GM18520 (cell line): ENCODE measurements at regions not wholly inside any gene's neighbourhood (a gene's known extent, or its start where the extent isn't known, plus 50 kb on each side); places are given as distances from the start of the nearest gene placed in this dataset.
A peak's percentile ranks its signal among the peaks of the same experiment; 100 is the strongest.
"Not testable (repeated sequence)": the region's sequence is repeated elsewhere in the genome, so short reads cannot be mapped to it uniquely, and the experiment has no call there.

Source experiments
- ATAC-seq: cut with Tn5 transposase; IDR thresholded peaks from one replicate; pipeline ENCODE4 v1.9.1; 2021; ENCODE audit not compliant: unreplicated experiment

- no peak for ATAC-seq
Measured at GRCh38 chr6:10180138-10181074, 234.5 kb downstream of the TFAP2A start.

DNA sequence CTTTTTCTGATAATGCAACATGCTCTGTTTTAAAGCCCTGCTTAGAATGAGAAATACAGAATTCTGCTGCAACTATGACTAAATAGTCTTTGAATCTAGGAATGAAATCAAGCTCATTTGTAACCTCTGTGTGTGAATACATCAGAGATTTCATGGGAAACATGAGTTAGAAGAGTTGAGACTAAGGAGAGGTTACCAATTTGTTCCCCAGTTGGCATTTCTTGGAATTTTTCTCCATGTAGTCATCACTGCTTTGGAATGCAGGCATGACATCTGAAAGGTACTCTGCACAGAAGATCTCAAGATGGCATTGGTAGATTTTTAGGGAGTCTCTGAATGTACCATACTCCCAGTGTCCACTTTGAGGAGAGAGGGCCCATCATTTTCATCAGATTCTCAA is 237.2 kb downstream of the TFAP2A start:
- ATAC-seq = no peak

DNA sequence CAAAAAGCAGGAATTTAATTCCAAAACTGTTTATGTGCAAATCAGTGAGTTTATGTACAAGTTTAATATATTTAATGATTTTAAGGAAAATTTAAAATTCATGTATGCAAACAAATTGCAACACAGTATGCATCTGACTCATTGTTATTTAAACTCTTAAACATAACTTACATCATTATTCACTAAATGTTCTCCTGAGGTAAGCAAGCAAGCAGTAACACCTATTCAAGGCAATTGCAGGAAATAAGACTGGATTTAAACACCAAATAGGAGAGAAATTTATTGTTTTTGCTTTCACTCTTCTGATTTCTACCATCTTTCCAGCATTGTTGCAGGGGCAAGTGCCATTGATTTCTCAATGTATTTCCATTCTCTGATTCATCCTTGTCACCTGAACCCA is 239.5 kb downstream of the TFAP2A start:
- ATAC-seq = no peak

- no peak for ATAC-seq
Measured at GRCh38 chr6:10174761-10175160, 240.1 kb downstream of the TFAP2A start.

DNA sequence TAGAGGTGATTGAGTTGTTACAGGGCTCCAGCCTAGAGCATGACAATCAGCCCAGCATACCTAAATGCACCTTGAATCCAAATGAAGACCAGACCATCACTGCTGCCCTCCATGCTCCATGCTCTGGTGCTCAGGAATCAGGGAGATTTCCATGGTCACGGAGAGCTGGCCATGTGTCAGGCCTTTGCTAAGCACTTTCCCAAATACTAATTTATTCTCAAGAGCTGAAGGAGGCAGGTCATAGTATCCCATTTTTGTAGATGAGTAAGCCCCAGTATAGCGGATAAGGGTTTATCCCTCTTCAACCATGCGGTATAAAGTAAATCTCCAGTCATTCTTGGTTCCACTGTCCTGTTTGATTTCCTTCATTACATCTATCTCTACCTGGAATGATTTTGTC is 240.8 kb downstream of the TFAP2A start:
- ATAC-seq = no peak

DNA sequence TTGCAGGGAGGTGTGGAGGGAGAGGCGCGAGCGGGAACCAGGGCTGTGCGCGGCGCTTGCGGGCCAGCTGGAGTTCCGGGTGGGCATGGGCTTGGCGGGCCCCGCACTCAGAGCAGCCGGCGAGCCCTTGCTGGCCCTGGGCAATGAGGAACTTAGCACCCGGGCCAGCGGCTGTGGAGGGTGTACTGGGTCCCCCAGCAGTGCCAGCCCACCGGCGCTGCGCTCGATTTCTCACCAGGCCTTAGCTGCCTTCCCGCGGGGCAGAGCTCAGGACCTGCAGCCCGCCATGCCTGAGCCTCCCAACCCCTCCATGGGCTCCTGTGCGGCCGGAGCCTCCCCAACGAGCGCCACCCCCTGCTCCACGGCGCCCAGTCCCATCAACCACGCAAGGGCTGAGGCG is 243.2 kb downstream of the TFAP2A start:
- ATAC-seq = not testable (repeated sequence)

DNA sequence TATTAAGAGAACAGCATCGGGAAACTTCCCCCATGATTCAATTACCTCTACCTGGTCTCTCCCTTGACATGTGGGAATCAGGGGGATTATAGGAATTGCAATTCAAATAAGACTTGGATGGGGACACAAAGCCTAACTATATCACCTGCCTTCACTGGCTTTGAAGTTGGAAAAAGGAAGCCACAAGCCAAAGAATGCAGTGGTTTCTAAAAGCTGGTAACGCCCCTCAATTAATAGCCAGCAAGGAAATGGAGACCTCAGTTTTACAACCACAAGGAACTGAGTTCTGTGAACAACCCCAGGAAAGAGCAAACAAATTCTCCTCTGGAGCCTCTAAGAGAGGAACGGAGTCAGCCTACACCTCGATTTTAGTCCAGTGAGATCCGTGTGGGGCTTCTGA is 244.1 kb downstream of the TFAP2A start:
- no peak for ATAC-seq

GRCh38 chr6:10166031-10166430 is 248.8 kb downstream of the TFAP2A start:
- ATAC-seq = no peak

DNA sequence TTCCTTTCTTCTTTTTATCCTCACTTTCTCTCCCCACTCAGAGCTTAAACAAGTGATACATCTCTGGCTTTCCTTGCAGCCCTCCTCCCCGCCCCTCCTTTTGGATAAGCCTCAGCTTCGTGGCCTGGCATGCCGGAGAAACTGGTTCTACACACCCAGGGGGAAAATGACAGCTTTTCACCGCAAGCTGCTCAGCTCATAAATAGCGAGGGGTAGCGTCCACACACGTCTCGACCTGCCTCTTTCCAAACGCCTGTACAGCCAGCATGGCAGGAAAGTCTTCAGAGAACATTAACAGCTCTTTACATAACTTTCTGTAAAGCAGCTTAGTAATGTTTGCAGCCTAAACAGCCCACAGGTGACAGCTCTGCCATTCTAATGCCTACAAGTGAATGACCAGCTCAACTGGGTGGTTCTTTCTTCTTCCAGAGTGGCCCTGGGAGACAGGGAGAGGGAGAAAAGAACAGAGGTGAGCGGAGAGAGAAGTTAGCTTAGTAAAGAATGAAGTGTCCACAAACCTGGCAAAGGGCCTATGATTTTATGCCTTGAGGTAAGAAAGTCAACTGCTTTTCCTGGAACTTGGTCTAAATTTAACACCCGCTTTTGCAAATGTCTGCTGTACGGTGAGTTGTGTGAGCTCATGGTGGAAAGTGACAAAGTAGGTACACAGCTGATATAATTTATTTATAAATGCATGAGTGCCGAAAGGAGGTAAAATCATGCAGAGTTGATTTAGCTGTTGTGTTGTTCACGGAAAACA is 251.5 kb downstream of the TFAP2A start:
- no peak for ATAC-seq

DNA sequence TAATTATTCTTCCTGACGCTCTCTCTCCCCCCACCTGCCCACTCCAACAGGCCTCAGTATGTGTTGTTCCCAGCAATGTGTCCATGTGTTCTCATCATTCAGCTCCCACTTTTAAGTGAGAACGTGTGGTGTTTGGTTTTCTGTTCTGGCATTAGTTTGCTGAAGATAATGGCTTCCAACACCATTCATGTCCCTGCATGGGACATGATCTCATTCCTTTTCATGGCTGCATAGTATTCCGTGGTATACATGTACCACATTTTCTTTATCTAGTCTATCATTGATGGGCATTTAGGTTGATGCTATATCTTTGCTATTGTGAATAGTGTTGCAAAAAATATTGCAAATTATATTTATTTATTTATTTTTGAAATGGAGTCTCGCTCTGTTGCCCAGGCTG is 258.0 kb downstream of the TFAP2A start:
- no peak for ATAC-seq

- no peak for ATAC-seq
Measured at GRCh38 chr6:10154251-10154650, 260.6 kb downstream of the TFAP2A start.

DNA sequence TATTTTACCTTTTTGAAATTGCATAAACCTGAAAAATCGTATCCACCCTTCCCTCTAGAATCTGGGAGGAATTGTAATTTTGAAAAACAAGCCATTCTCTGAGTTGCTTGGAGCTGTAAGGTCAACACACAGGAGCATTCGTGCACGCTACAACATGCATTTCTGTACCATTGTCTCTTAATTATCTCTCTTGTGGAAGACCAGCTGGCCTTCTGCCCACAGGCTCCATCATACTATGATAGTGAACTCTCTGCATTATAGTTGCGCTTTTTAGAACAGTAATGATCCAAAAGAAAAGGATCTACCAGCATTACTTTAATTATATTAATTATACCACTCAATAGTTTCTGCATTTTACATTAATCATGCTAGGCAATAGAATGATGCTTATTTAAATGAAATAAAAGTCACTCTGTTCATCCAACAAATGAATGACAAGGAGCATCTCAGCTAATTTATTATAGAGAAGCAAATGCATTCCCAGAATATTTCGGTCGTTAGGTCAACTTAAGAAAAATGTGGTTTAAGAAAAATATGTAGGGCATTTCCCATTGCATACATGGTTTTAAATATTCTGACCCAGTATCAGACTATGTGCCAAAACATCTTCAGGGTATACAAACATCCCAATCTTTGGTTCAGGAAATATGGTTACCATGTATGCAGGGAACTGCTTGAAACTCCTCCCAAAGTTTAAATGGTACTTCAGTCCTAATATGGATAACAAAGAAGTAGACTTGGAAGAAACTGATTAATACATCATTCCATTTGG is 263.5 kb downstream of the TFAP2A start:
- no peak for ATAC-seq

DNA sequence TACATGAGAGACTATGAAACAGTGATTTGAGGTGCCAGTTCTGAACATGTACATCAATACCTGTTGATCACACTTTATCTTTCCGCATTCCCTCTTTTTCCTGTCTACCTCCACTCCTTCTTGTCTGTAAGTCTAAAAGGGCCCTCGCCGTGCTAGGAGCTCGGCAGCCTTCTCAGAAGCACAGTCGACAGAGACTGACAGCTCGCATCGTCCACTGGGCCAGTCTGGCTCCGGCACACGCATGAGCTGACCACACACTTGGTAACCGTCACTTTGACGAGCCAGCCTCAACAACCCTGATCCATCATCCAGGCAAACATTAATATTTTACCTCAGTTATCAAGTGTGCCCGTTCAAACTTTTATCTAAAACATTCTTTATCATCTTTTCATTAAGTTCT is 265.3 kb downstream of the TFAP2A start:
- ATAC-seq = no peak

GRCh38 chr6:10146715-10147451 is 268.0 kb downstream of the TFAP2A start:
- peak; percentile 100 for ATAC-seq

- ATAC-seq = no peak
Measured at GRCh38 chr6:10144772-10145171, 270.1 kb downstream of the TFAP2A start.

- no peak for ATAC-seq
Measured at GRCh38 chr6:10141746-10142443, 273.0 kb downstream of the TFAP2A start.

- ATAC-seq = no peak
Measured at GRCh38 chr6:10140824-10141223, 274.1 kb downstream of the TFAP2A start.

- ATAC-seq = no peak
Measured at GRCh38 chr6:10140136-10140535, 274.7 kb downstream of the TFAP2A start.

GRCh38 chr6:10138917-10139316 is 276.0 kb downstream of the TFAP2A start:
- no peak for ATAC-seq

- ATAC-seq = no peak
Measured at GRCh38 chr6:10136636-10137035, 278.2 kb downstream of the TFAP2A start.
